GM12878 (cell line): ENCODE measurements at regions not wholly inside any gene's neighbourhood (a gene's known extent, or its start where the extent isn't known, plus 50 kb on each side); places are given as distances from the start of the nearest gene placed in this dataset.
"Not testable (repeated sequence)": the region's sequence is repeated elsewhere in the genome, so short reads cannot be mapped to it uniquely, and the experiment has no call there.

Experiments
- ATAC-seq: fragments of 200-7000 bp; cut with Tn5 transposase; 3 replicates; pipeline ENCODE4 v1.9.1; 2020; ENCODE audit warnings: mild to moderate bottlenecking, moderate library complexity
- BruUV-seq: library from RNA; stranded (reverse); fragments of 400-500 nt; replicated peaks from 2 replicates; lab custom pipeline; 2021; lab: Mats Ljungman, UMichigan
- CTCF ChIA-PET: fragments of 300-600 bp; sonication (Branson Sonifier 250); formaldehyde crosslinking; extraction: SDS; loops from one replicate; lab custom pipeline; 2021; ENCODE audit warnings: inconsistent platforms; lab: Yijun Ruan, JAX
- POLR2A ChIA-PET: fragments of 350-600 bp; formaldehyde crosslinking; extraction: SDS; loops from one replicate; lab custom pipeline; 2021; ENCODE audit warnings: inconsistent platforms; lab: Charles Lee
- RAD21 ChIA-PET: fragments of 300-600 bp; sonication (Branson Sonifier 250); formaldehyde crosslinking; loops from one replicate; lab custom pipeline; 2023; ENCODE audit warnings: antibody characterized with exemption; ENCODE audit not compliant: unreplicated experiment; lab: Charles Lee
- SMC1A ChIA-PET: fragments of 300-600 bp; sonication (Branson Sonifier 250); formaldehyde crosslinking; loops from one replicate; lab custom pipeline; 2023; ENCODE audit not compliant: unreplicated experiment, uncharacterized antibody; lab: Charles Lee
- DNase-seq: peaks from one replicate; pipeline ENCODE4 v3.0.0-alpha.2; 2011; ENCODE audit warnings: low read depth, low spot score
- FAIRE-seq: peaks from 3 replicates; lab custom pipeline; 2011; peaks lifted over from hg19 to GRCh38; lab: Jason Lieb, UNC
- H2AFZ ChIP-seq: 2 replicates; pipeline ENCODE4 v1.6.0; 2011; ENCODE audit warnings: low read depth, low read length, control low read depth; ENCODE audit not compliant: control insufficient read depth
- H3K27ac ChIP-seq: 2 replicates; pipeline ENCODE4 v1.5.1; 2011; ENCODE audit warnings: control low read depth; ENCODE audit not compliant: control insufficient read depth, insufficient read depth
- H3K27me3 ChIP-seq, 2 experiments: replicated peaks in 1 of 2; 2 replicates each; pipeline versions ENCODE4 v1.6.0 to v1.6.1; 2011; ENCODE audit warnings: low read length in 1 of 2; ENCODE audit not compliant: control insufficient read depth in 2 of 2, insufficient read depth in 2 of 2
- H3K36me3 ChIP-seq, 2 experiments: 2 replicates each; pipeline ENCODE4 v1.5.1; 2011; ENCODE audit warnings: low read length in 1 of 2; ENCODE audit not compliant: control insufficient read depth in 2 of 2, insufficient read depth in 2 of 2
- H3K4me1 ChIP-seq: 2 replicates; pipeline ENCODE4 v1.6.1; 2011; ENCODE audit warnings: mild to moderate bottlenecking, low read length, moderate library complexity, mixed read lengths; ENCODE audit not compliant: control insufficient read depth, insufficient read depth
- H3K4me2 ChIP-seq: 2 replicates; pipeline ENCODE4 v1.6.0; 2011; ENCODE audit warnings: control low read depth; ENCODE audit not compliant: control insufficient read depth, insufficient read depth
- H3K4me3 ChIP-seq: fragments of 200-600 bp; sonication (generic); 2 replicates; pipeline ENCODE4 v1.5.1; 2016
- H3K79me2 ChIP-seq: 2 replicates; pipeline ENCODE4 v1.6.0; 2011; ENCODE audit warnings: low read length; ENCODE audit not compliant: control insufficient read depth, insufficient read depth
- H3K9ac ChIP-seq: 2 replicates; pipeline ENCODE4 v1.8.0; 2011; ENCODE audit warnings: low read length, control low read depth, mixed read lengths; ENCODE audit not compliant: control insufficient read depth, insufficient read depth
- H3K9me3 ChIP-seq: replicated peaks from 3 replicates; pipeline ENCODE4 v1.5.1; 2011; ENCODE audit warnings: mild to moderate bottlenecking, low read length; ENCODE audit not compliant: control insufficient read depth, insufficient read depth
- H4K20me1 ChIP-seq: 2 replicates; pipeline ENCODE4 v1.6.0; 2011; ENCODE audit not compliant: control insufficient read depth, insufficient read depth
- NR2C2 ChIP-seq: IDR thresholded peaks from 2 replicates; pipeline ENCODE4 v1.6.1; 2011; ENCODE audit warnings: borderline replicate concordance, low read depth; ENCODE audit not compliant: control insufficient read depth, insufficient read length
- ZNF274 ChIP-seq: IDR thresholded peaks from one replicate; pipeline ENCODE4 v1.8.0; 2011; ENCODE audit not compliant: insufficient read length, insufficient read depth
- WGBS: methylation state at CpG from one replicate; pipeline ENCODE4 v1.1.6; 2016; ENCODE audit warnings: low lambda C conversion rate; ENCODE audit not compliant: insufficient replicate concordance, insufficient coverage; ENCODE audit errors: missing lambda C conversion rate; 5-methylcytosine and 5-hydroxymethylcytosine counted together
- in situ Hi-C: fragments of 300-500 bp; cut with MboI; formaldehyde crosslinking; loops from 9 replicates; pipeline ENCODE4 v1.14.3; 2018; ENCODE audit warnings: mixed read lengths
- intact Hi-C: fragments of 100-400 bp; cut with micrococcal nuclease; formaldehyde crosslinking; loops from one replicate; pipeline ENCODE4 v1.14.2; 2022; ENCODE audit not compliant: unreplicated experiment

- Histone ChIP-seq H3K79me2 (no peaks in the 10 kb centered on the region), H4K20me1 (no peaks in the 10 kb centered on the region), H3K27ac (no peak overlapping the region), H3K4me1 (no peaks in the 10 kb centered on the region), H2AFZ (no peak overlapping the region), H3K9me3 (no peaks in the 10 kb centered on the region; the same call in 2 of the 3 replicates), H3K36me3 (no peaks in the 10 kb centered on the region), H3K4me2 (no peak overlapping the region), H3K4me3 (no peak overlapping the region), H3K9ac (no peak overlapping the region), H3K27me3 (no peaks in the 10 kb centered on the region)
- in situ Hi-C loops: no loop called here
- WGBS: 0% methylated on average over 1 of the region's 1 CpG
- CTCF ChIA-PET: no interaction called here
- POLR2A ChIA-PET: no interaction called here
- DNase-seq (no peak), FAIRE-seq (no peak), ATAC-seq (no peak)
- intact Hi-C loops: no loop called here
- SMC1A ChIA-PET: no interaction called here
- TF ChIP-seq NR2C2: no peak
- no TSS peak for BruUV-seq
- RAD21 ChIA-PET: no interaction called here
Measured at GRCh38 chr10:42351745-42352144, 286.6 kb downstream of the ZNF33B start.

GRCh38 chr10:42336593-42337337, 301.6 kb downstream of the ZNF33B start:
- not testable (repeated sequence) for H3K27ac ChIP-seq

More at GRCh38 chr10:42336593-42337337, 301.6 kb downstream of the ZNF33B start:
- H2AFZ ChIP-seq, H3K27me3 ChIP-seq, H3K79me2 ChIP-seq, H3K4me3 ChIP-seq, in situ Hi-C loops, ATAC-seq, H3K36me3 ChIP-seq, H3K9ac ChIP-seq, H3K4me1 ChIP-seq, RAD21 ChIA-PET, POLR2A ChIA-PET, SMC1A ChIA-PET, DNase-seq, H3K4me2 ChIP-seq, H3K9me3 ChIP-seq, H4K20me1 ChIP-seq, intact Hi-C loops, FAIRE-seq, BruUV-seq, CTCF ChIA-PET: not testable (repeated sequence)
- TF ChIP-seq ZNF274: peak; percentile 71
- 40% methylated on average over 6 of the region's 6 CpGs for WGBS
